DMS53 treated with DMSO at 0.1 percent for 48 hours (cell line): ENCODE measurements at regions not wholly inside any gene's neighbourhood (a gene's known extent, or its start where the extent isn't known, plus 50 kb on each side); places are given as distances from the start of the nearest gene placed in this dataset.

Source experiments
- DNase-seq: peaks from one replicate; lab custom pipeline; 2025; ENCODE audit not compliant: unreplicated experiment; lab: John Stamatoyannopoulos, UW

DNA sequence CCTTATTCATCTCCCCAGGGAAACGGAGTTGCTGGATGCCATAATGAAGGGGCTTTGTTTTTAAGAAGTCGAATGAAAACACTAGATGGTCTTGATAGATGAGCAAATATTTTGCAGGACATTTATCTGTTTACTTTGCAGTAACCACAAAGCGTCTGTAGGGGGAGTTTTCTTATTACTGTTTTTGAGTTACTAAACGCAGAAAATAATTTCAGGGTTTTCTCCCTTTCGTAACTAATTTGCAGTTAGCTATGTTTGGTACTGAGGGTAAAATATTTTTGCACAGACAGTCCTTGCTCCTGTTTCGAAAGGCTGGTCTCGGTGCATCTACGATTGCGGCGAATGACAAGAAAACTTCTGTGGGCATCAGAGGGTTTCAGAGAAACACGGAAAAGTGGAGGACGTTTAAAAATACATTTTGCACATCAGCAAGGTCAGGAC, 505.6 kb upstream of the MKI67 start:
- no peak for DNase-seq

DNA sequence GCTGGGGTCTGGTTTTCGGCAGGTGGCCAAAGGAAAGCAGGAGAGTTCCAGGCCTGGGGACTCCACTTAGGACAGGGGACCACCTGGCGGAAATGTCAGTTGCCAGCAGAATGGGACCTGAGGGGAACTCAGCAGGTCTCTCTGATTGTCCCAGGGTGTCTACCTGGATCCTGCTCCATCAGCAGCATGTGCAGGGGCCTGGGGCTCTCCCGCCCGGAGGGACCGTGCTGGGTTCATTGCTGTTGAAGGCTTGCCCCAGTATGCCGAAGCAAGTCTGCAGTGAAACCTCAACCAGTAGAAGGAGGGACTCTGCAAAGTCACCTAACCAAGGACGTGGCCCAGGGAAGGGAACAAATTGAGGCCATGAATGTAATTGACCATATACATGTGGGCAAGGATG, 506.5 kb upstream of the MKI67 start:
- no peak for DNase-seq

DNA sequence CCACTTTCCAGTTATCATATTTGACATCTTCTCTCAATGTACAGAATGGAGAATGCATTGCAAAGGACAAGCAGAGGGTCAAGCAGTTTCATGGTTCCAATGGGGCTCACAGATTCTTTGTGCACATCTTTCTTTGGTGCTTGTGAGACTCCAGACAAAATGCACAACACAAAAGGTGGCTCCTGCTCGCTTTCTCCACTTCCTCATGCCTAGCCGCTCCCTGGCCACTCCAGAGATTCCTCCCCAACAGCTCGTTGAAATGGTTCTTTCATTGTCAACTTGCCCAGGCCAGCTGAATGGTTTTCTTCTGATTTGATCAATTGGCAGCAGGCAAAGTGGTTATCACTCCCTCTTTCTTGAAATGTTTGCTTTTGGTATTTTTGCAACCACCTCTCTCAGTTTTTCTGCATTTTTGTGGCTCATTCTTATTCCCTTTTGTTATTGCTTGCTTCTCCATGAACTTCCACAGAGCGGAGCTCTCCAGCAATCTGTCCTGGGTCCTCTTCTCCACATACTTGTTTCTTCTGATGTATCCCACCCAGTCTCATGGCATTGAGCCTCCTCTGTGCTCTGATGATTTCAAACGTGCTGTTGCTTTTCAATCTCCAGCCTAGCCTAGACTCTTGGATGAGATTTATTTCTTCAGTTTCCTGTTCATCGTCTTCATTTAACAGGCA, 507.8 kb upstream of the MKI67 start:
- no peak for DNase-seq

DNA sequence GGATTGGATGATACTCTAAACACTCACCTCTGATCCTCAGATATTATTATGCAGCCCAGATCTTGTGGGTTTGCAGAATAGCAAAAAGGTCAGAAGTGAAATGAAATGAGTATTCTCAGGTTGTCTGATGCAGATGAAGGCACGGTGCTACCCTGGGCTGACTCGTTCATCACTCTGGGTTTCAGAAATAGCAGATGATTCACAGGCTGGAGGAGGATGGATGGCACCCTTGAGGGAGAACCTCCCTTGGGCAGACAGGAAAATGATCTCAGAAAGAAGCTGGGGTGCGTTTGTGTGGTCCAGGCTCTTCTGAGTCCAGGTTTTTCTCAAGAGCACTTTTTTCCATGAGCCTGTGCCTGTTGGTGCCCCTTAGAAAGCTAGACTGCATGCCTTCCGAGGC, 515.8 kb upstream of the MKI67 start:
- no peak for DNase-seq

DNA sequence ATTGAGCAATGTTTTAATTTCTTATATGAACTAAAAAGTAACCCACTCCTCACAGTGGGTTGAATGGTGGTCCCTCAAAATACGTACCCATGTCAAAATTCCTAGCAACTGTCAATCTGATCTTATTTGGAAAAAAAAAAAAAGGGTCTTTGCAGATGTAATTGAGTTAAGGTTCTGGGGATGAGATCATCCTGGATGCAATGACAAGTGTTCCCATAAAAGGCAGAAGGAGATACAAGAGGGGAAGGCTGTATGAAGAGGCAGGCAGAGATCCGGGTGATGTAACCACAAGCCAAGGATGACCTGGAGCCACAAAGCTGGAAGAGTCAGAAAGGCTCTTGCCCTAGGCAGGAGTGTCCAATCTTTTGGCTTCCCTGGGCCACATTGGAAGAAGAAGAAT, 516.3 kb upstream of the MKI67 start:
- no peak for DNase-seq

DNA sequence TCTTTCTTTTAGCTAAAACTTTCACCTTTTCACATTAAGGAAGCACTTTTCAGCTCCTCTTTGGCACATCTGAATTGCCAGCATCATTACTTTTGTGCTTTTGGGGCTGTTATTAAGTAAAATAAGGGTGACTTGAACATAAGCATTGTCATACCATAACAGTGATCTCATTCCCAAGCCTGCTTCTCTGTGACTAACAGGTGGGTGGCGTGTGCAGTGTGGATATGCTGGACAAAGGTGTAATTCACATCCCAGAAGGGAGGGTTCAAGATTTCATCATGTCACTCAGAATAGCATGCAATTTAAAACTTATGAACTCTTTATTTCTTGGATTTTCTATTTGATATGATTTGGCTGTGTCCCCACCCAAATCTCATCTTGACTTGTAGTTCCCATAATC, 517.4 kb upstream of the MKI67 start:
- DNase-seq, result no peak

DNA sequence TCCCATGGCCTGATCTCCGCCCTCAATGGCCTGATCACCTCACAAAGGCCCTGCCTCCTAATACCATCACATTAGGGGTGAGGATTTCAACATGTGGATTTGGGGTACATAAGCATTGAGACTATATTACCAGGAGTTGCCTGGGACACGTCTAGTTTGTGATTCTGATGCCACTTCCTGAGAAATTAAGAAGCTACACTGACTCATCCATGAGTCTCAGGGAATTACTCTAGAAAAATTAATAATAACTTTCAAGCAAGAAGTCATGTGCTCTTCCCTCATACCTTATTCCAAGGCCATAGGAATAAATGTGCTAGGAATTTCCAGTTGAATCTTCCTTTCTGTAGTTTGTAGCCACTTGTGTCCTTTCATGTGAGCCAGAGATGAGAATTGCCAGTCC, 519.3 kb upstream of the MKI67 start:
- DNase-seq, result no peak

DNA sequence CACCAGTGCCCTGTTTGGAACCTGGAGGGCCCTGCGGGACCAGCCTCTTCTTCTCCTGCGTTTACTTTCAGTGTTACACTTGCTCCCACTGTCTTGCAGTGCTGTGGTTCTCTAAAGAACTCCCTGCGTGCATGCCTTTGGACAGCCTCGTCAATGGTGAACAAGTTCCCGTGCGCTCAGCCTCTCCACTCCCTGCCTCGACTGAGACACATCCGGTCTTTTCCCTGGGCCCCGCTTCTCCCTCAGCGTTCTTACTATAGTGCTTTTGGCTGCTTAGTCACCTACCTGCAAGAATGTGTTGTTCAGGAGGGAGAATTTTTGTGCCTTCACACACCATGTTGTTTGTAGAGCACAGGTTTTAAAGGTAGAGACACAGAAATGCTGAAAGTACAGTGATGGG, 520.7 kb upstream of the MKI67 start:
- no peak for DNase-seq

DNA sequence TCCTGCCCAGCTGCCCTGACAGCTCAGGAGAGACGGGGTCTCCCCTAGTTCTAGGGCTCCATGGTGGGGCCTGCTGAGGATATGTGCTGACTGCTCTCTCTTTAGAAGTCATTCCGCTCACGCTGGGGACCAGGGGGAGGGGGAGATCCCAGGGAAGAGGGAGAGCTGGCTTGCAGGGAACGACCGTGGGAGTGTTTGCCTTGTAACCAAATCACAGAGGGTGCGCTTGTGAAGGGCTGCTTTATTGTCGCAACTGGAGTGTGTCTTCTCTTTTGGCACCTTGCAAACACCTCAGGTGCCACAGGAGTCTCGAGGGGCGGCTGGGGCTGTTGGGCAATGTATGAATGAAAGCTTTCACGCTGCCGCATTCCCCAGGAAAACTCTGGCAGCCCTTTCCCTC, 531.3 kb upstream of the MKI67 start:
- DNase-seq, result no peak

DNA sequence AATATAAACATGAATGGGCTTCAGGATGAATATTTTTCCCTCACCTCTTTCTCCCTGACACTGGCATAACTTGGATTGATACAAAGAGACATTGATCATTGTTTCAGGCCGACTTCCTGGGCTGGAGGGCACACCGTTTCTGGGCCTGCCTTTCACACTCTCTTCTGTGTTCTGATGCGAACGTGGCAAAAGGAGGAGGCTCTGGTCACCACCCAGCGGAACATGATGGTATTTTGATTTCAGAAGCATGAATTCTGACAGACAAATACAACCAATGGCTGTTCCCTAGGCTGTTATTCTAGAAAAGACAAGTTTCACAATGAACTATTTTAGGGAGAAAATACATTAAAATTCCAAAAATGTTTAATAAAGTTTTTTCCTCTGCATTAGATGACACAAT, 534.5 kb upstream of the MKI67 start:
- no peak for DNase-seq

DNA sequence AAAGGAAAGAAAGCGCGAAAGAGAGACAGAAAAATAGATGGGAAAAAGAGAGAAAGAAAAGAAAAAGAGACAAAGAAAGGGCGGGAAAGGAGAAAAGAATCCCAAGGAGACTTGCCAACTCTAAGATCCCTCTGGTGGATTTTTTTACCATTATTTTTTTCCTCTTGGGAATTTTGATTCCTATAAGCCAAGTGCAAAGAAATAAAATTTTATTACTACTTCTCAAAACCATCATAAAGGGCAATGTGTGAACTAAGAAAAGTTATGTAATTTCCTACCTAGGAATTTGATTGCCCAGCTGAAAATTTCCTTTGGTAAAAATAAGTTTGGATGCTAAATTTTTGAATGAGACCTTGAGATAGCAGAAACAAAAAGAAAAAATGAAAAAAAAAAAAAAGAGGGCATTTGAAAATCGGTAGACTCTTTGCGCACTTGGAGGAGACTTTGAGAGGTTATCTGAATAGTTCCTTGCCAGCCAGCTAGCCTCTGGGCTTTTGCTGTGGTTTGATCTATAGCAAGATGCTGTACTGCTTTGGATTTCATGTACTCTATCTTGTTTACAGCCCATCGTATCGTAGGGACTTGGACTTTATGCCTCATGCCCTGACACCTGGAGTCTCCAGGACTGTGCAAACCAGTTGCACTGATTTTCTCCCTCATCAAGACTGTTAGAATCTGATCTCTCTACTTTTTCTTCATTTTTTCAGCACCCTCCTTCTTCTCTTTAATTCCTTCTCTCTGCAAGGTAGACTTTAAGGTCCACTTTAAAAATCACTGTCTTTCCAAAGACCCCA, 535.4 kb upstream of the MKI67 start:
- no peak for DNase-seq

DNA sequence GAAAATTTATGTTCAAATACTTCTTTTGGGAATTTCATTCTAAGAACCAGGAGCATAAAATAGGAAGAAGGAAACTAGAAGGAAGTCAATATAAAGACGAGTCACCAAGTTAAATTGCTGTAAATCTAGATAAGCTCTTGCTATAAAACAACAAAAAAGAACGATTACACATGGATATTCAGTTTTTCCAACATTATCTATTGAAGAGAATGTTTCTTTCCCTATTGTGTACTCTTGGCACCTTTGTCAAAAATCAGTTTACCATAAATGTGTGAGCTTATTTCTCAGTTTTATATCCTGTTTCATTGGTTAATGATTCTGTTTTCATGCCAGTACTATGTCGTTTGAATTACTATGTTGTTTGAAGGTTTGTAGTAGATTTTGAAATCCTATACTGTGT, 536.3 kb upstream of the MKI67 start:
- DNase-seq, result no peak

DNA sequence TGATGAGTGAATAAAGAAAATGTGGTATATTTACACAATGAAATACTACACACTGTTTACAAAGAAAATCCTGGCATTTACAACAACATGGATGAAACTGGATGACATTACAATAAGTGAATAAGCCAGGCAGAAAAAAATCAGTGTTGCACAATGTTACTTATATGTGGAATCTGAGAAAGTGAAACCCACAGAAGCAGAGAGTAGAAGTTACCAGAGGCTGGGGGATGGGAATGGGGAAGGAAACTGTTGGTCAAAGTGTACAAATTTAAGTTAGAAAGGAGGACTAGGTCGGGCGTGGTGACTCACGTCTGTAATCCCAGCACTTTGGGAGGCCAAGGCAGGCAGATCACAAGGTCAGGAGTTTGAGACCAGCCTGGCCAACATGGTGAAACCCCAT, 538.5 kb upstream of the MKI67 start:
- no peak for DNase-seq

DNA sequence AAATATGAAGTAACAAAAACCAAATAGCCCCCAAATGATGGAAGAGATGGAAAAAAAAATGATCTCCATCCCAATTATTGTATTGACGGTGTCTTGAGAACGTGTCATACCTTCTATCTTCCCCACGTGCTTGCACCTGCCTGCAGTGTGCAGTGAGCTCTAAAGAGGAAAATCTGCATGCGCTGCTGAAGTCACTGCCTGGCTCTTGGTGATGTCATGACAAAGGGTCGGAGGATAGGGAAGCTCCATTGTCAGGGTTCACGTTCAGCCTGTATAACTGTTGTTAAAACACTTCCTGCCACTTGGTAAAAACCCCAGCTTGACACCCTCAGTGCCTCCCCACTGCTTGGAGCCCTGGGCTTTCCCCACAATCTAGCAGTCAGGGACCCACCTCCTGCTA, 549.2 kb upstream of the MKI67 start:
- DNase-seq, result no peak

DNA sequence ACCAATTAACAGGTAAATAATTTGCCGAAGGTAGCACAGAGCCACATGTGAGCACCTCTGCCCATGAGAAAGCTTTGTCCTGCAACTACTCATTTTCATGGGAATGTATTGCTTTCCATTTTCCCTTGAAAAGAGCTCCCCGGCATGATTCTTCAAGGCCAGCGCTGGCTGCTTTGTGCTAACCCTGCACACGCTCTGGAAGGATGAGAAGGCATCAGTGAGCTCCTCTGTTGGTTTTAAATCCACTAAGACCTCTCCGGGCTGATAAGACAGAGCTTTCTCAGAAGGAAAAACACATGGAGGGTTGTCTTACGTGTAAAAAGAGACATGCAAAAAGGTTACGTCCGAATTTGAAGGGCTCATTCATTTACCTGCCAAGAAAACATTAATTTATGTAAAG, 553.9 kb upstream of the MKI67 start:
- DNase-seq, result no peak

DNA sequence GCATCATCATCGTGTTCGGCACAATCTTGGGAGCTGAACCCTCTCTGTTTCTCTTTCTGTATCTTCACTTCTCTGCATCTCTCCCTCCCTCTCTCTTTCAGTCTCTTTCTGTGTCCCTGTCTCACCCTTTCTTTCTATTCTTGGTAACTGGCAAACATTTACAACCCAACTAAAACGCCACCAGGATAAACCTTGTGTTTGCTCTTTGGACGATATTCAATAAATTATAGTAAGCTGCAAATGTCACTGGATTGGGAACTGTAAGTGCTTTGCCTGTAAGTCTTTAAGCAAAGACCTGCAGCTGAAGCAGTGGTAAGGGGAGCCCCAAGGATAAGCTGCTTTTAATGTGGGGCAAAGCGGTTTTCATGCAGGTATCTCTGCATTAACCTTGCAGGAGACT, 558.0 kb upstream of the MKI67 start:
- DNase-seq, result no peak

DNA sequence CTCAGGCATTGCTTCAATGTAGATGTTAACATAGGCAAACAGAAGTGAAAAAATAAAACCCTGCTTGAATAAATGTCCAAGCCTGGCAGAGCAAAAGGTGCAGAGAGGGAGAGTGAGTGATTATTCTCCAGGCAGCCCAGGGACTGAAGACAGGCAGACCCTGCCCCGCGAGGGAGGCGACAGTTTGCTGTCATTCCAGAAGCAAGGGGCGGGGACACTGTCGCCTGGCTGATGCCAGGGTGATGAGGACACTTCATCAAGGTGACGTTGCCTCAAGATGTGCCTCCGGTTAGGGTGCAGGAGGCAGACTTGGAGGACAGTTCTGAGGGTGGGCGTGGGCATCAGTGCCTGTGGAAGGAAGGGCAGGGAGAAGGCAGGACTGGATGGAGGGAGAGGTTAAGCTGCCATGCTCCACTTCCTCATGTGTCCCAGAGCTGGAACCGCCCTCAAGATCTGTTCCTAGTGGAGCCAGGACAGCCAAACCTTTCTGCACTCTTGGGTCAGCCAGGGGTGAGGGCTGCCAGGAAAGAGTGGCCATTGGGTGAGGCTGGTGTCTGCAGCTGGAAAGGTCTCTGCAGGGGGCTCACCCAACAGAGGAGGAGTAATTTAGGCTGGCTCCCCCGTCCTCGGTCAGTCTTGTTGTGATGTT, 560.5 kb upstream of the MKI67 start:
- DNase-seq, result no peak

DNA sequence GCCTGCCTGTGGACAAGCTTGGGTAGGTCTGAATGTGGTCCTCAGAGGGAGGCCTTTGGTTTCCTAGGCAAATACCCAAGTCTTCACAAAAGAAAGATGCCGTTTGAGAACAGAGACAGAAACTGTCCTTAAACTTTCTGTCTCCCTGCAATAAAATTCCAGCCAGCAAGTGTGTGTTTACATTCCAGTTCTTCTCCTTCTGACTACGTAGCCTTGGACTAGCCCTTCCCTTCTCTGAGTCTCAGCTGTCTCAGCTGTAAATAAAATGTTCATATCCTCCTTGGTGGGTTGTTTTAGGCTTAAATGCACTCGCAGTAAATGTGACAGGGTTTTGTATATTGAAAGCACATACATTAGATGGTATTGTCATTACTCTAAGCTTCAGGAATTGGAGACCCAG, 561.2 kb upstream of the MKI67 start:
- no peak for DNase-seq

DNA sequence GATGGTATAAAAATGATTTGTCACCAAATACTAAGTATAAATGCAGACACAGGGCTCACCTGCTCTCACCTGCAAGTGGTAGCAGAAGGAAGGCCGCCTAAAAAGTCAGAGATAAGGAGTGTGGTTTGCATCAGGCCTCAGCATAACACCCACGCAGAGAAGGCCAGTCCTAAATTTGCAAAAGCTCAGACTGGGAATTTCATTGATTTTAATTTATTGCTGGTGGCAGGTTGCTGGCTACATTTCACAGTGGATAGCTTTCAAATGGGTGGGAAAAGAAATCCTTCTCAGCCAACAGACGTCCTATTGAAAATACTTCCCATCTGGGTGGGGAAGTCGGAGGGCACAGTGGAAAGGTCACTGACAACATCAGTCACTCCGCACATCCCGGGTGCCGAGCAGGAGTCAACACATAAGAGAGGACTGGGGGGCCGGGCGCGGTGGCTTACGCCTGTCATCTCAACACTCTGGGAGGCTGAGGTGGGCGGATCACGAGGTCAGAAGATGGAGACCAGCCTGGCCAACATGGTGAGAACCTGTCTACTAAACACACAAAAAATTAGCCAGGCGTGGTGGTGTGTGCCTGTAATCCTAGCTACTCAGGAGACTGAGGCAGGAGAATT, 561.8 kb upstream of the MKI67 start:
- DNase-seq, result no peak

DNA sequence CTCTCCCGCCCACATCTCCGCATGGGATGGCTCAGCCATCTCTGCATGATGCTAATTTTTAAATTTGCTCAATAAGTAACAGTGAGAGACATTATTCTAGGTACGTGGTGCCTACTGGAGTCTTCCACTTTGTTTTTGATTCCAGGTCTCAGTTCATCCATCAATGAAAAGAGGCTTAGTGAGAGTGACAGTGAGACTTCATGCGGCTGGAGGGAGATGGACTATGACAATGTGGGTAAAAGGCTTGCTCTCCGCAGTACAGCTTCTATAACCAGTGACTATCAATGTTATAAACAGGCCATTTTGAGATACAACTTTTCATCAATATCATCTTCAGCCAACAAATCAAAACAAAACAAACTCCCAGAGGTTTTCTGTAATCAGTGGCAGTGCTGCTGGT, 563.4 kb upstream of the MKI67 start:
- DNase-seq, result no peak

DNA sequence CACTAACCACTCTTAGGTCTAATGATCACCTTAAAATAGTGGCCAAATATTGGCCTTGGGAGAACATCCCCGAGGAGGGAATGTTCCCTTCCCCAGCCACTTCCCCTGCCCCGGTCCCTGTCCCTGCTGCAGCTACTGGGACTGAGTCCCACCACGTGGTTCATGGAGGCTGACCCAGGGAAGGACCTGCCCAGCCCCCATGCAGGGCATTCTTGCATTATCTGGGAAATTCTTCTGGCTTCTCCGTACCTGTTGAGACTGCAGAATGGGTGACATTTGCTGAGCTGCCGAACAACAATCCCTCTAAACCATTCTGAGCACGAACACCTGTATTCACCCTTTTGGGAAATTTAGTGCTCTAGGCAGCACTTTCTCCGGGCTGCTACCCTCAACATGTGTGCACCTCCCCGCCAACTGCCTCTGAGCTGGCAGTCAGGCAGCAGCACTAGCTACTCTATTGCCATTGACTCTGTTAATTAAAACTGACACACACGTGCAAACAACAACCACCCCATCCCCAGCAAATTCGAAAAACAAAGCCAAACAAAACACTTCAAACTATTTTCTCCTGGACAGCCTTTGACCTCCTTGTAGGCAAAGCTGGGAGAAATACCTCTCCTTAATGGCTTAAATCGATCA, 567.4 kb upstream of the MKI67 start:
- DNase-seq, result no peak
